GM12878 (cell line): ENCODE measurements at regions not wholly inside any gene's neighbourhood (a gene's known extent, or its start where the extent isn't known, plus 50 kb on each side); places are given as distances from the start of the nearest gene placed in this dataset.

Source experiments
- ATAC-seq: fragments of 200-7000 bp; cut with Tn5 transposase; 3 replicates; pipeline ENCODE4 v1.9.1; 2020; ENCODE audit warnings: mild to moderate bottlenecking, moderate library complexity
- BruUV-seq: library from RNA; stranded (reverse); fragments of 400-500 nt; replicated peaks from 2 replicates; lab custom pipeline; 2021; lab: Mats Ljungman, UMichigan
- CTCF ChIA-PET: fragments of 300-600 bp; sonication (Branson Sonifier 250); formaldehyde crosslinking; extraction: SDS; loops from one replicate; lab custom pipeline; 2021; ENCODE audit warnings: inconsistent platforms; lab: Yijun Ruan, JAX
- POLR2A ChIA-PET: fragments of 350-600 bp; formaldehyde crosslinking; extraction: SDS; loops from one replicate; lab custom pipeline; 2021; ENCODE audit warnings: inconsistent platforms; lab: Charles Lee
- RAD21 ChIA-PET: fragments of 300-600 bp; sonication (Branson Sonifier 250); formaldehyde crosslinking; loops from one replicate; lab custom pipeline; 2023; ENCODE audit warnings: antibody characterized with exemption; ENCODE audit not compliant: unreplicated experiment; lab: Charles Lee
- SMC1A ChIA-PET: fragments of 300-600 bp; sonication (Branson Sonifier 250); formaldehyde crosslinking; loops from one replicate; lab custom pipeline; 2023; ENCODE audit not compliant: unreplicated experiment, uncharacterized antibody; lab: Charles Lee
- DNase-seq: peaks from one replicate; pipeline ENCODE4 v3.0.0-alpha.2; 2011; ENCODE audit warnings: low read depth, low spot score
- FAIRE-seq: peaks from 3 replicates; lab custom pipeline; 2011; peaks lifted over from hg19 to GRCh38; lab: Jason Lieb, UNC
- H2AFZ ChIP-seq: 2 replicates; pipeline ENCODE4 v1.6.0; 2011; ENCODE audit warnings: low read depth, low read length, control low read depth; ENCODE audit not compliant: control insufficient read depth
- H3K27ac ChIP-seq: 2 replicates; pipeline ENCODE4 v1.5.1; 2011; ENCODE audit warnings: control low read depth; ENCODE audit not compliant: control insufficient read depth, insufficient read depth
- H3K27me3 ChIP-seq, 2 experiments: replicated peaks in 1 of 2; 2 replicates each; pipeline versions ENCODE4 v1.6.0 to v1.6.1; 2011; ENCODE audit warnings: low read length in 1 of 2; ENCODE audit not compliant: control insufficient read depth in 2 of 2, insufficient read depth in 2 of 2
- H3K36me3 ChIP-seq, 2 experiments: 2 replicates each; pipeline ENCODE4 v1.5.1; 2011; ENCODE audit warnings: low read length in 1 of 2; ENCODE audit not compliant: control insufficient read depth in 2 of 2, insufficient read depth in 2 of 2
- H3K4me1 ChIP-seq: 2 replicates; pipeline ENCODE4 v1.6.1; 2011; ENCODE audit warnings: mild to moderate bottlenecking, low read length, moderate library complexity, mixed read lengths; ENCODE audit not compliant: control insufficient read depth, insufficient read depth
- H3K4me2 ChIP-seq: 2 replicates; pipeline ENCODE4 v1.6.0; 2011; ENCODE audit warnings: control low read depth; ENCODE audit not compliant: control insufficient read depth, insufficient read depth
- H3K4me3 ChIP-seq: fragments of 200-600 bp; sonication (generic); 2 replicates; pipeline ENCODE4 v1.5.1; 2016
- H3K79me2 ChIP-seq: 2 replicates; pipeline ENCODE4 v1.6.0; 2011; ENCODE audit warnings: low read length; ENCODE audit not compliant: control insufficient read depth, insufficient read depth
- H3K9ac ChIP-seq: 2 replicates; pipeline ENCODE4 v1.8.0; 2011; ENCODE audit warnings: low read length, control low read depth, mixed read lengths; ENCODE audit not compliant: control insufficient read depth, insufficient read depth
- H3K9me3 ChIP-seq: replicated peaks from 3 replicates; pipeline ENCODE4 v1.5.1; 2011; ENCODE audit warnings: mild to moderate bottlenecking, low read length; ENCODE audit not compliant: control insufficient read depth, insufficient read depth
- H4K20me1 ChIP-seq: 2 replicates; pipeline ENCODE4 v1.6.0; 2011; ENCODE audit not compliant: control insufficient read depth, insufficient read depth
- EED ChIP-seq: sonication (generic); IDR thresholded peaks from 2 replicates; pipeline ENCODE4 v1.6.1; 2016; ENCODE audit warnings: antibody characterized with exemption, low read depth
- IKZF1 ChIP-seq: fragments of 450-650 bp; conservative IDR thresholded peaks from 2 replicates; pipeline ENCODE4 v1.6.1; 2017; ENCODE audit warnings: antibody characterized with exemption, mild to moderate bottlenecking
- MTA3 ChIP-seq: IDR thresholded peaks from 2 replicates; pipeline ENCODE4 v1.6.1; 2012; ENCODE audit warnings: low read length, inconsistent platforms, borderline replicate concordance
- NFXL1 ChIP-seq: fragments of 450-650 bp; IDR thresholded peaks from 2 replicates; pipeline ENCODE4 v1.6.1; 2017; ENCODE audit warnings: antibody characterized with exemption, mild to moderate bottlenecking, borderline replicate concordance
- SIX5 ChIP-seq: IDR thresholded peaks from 2 replicates; pipeline ENCODE4 v1.6.1; 2011; ENCODE audit warnings: mild to moderate bottlenecking, low read depth, low read length, moderate library complexity; ENCODE audit not compliant: severe bottlenecking
- SMAD1 ChIP-seq: fragments of 450-650 bp; IDR thresholded peaks from 2 replicates; pipeline ENCODE4 v1.6.1; 2018; ENCODE audit warnings: mild to moderate bottlenecking, low read depth; ENCODE audit not compliant: partially characterized antibody
- SMC3 ChIP-seq: IDR thresholded peaks from 2 replicates; pipeline ENCODE4 v1.6.1; 2011; ENCODE audit warnings: low read length, improper control_type of control experiment, borderline replicate concordance
- WGBS: methylation state at CpG from one replicate; pipeline ENCODE4 v1.1.6; 2016; ENCODE audit warnings: low lambda C conversion rate; ENCODE audit not compliant: insufficient replicate concordance, insufficient coverage; ENCODE audit errors: missing lambda C conversion rate; 5-methylcytosine and 5-hydroxymethylcytosine counted together
- in situ Hi-C: fragments of 300-500 bp; cut with MboI; formaldehyde crosslinking; loops from 9 replicates; pipeline ENCODE4 v1.14.3; 2018; ENCODE audit warnings: mixed read lengths
- intact Hi-C: fragments of 100-400 bp; cut with micrococcal nuclease; formaldehyde crosslinking; loops from one replicate; pipeline ENCODE4 v1.14.2; 2022; ENCODE audit not compliant: unreplicated experiment
- TF ChIP-seq, protein P1 (sequence below): IDR thresholded peaks from 2 replicates; pipeline ENCODE4 v1.6.1; 2012; ENCODE audit warnings: low read depth, low read length, improper control_type of control experiment

DNA sequence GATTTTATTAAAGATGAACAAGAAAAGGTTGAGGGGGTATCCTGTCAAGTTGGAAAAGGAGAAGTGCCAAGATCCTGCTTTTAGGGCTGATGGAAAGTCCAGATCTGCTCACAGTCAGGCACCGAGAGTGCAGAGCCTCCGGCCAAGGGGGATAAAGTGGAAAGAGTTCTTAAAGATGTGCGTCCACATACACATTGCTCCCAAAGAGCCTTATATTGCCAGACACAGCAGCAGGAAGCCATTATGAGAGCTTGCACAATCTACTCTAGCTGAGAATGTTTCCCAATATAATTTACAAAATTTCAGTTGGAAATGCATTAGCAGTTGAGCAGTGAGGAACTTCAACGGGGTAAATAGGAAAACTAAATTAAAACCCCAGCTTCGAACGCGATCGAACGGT is 95.6 kb downstream of the SALL1 start (continued):
- TF ChIP-seq, protein P1, sequence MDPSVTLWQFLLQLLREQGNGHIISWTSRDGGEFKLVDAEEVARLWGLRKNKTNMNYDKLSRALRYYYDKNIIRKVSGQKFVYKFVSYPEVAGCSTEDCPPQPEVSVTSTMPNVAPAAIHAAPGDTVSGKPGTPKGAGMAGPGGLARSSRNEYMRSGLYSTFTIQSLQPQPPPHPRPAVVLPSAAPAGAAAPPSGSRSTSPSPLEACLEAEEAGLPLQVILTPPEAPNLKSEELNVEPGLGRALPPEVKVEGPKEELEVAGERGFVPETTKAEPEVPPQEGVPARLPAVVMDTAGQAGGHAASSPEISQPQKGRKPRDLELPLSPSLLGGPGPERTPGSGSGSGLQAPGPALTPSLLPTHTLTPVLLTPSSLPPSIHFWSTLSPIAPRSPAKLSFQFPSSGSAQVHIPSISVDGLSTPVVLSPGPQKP, result no peak
- TF ChIP-seq SMAD1 (no peak), EED (no peak)

DNA sequence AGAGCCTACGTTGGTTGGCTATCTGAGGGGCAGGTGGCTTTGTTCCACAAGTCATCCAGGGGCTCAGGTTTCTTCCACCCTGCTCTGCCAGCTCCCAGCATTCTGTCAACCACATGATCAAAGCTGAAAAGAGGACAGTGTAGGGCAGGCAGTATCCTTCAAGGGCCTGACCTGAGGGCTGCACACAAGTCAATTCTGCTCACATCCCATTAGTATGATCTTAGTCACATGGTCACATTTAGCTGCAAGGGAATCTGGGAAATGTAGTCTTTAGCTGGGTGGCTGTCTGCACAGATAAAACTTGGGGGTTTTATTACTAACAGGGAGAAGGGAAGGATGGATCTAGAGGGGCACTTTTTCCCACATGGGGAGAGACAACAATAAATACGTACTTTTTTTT is 97.3 kb downstream of the SALL1 start:
- ATAC-seq (no peak), DNase-seq (no peak), FAIRE-seq (no peak)
- intact Hi-C loops (no loop called here), in situ Hi-C loops (no loop called here)
- CTCF ChIA-PET, result no interaction called here
- Histone ChIP-seq H3K4me2 (no peak overlapping the region), H3K9ac (no peak overlapping the region), H3K4me1 (no peaks in the 10 kb centered on the region), H3K4me3 (no peak overlapping the region), H4K20me1 (no peaks in the 10 kb centered on the region), H3K27ac (no peak overlapping the region), H3K79me2 (no peaks in the 10 kb centered on the region), H3K27me3 (no peaks in the 10 kb centered on the region), H3K9me3 (no peaks in the 10 kb centered on the region), H2AFZ (no peak overlapping the region), H3K36me3 (no peaks in the 10 kb centered on the region)
- BruUV-seq, result no TSS peak
- SMC1A ChIA-PET, result no interaction called here
- TF ChIP-seq IKZF1 (no peak), MTA3 (no peak), SMC3 (no peak), SIX5 (peak; percentile 41), NFXL1 (no peak)
- POLR2A ChIA-PET, result no interaction called here
- RAD21 ChIA-PET, result no interaction called here
- 19% methylated on average over 2 of the region's 2 CpGs for WGBS
